IPS-NIHi7 (cell line): ENCODE measurements at regions not wholly inside any gene's neighbourhood (a gene's known extent, or its start where the extent isn't known, plus 50 kb on each side); places are given as distances from the start of the nearest gene placed in this dataset.
"Not testable (repeated sequence)": the region's sequence is repeated elsewhere in the genome, so short reads cannot be mapped to it uniquely, and the experiment has no call there.

Experiments
- DNase-seq: peaks from one replicate; pipeline ENCODE4 v3.0.0; 2012; ENCODE audit warnings: mixed read lengths; ENCODE audit errors: extremely low spot score

DNA sequence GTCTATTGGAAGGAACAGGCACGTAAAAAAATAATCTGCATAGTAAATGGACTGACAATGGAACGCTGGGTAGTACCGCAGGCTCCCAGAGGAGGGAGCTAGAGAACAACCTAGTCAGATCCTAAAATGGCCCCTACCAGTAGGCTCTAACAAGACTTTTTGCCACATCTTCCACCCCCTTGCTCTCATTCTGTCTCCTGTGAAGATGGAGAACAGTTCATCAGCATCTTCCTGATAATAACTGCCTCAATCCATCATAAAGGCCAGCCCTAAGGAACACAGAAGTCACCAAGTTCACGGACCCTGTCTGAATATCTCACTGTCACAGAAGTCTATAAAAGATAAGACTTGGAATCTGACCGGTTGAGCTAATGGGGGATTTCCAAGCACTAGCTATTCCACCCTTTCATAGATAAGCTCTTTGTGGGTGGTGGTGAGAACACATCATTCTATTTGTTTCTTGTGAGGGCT, 133.4 kb downstream of the SLC1A3 start:
- peak; percentile 77 for DNase-seq

GRCh38 chr5:36740259-36740898, 134.0 kb downstream of the SLC1A3 start:
- no peak for DNase-seq

- DNase-seq: no peak
These were observed 134.7 kb downstream of the SLC1A3 start for GRCh38 chr5:36741128-36741527.

- DNase-seq: peak; percentile 90
These were observed 132.4 kb upstream of the NIPBL start for GRCh38 chr5:36743891-36744772.

DNA sequence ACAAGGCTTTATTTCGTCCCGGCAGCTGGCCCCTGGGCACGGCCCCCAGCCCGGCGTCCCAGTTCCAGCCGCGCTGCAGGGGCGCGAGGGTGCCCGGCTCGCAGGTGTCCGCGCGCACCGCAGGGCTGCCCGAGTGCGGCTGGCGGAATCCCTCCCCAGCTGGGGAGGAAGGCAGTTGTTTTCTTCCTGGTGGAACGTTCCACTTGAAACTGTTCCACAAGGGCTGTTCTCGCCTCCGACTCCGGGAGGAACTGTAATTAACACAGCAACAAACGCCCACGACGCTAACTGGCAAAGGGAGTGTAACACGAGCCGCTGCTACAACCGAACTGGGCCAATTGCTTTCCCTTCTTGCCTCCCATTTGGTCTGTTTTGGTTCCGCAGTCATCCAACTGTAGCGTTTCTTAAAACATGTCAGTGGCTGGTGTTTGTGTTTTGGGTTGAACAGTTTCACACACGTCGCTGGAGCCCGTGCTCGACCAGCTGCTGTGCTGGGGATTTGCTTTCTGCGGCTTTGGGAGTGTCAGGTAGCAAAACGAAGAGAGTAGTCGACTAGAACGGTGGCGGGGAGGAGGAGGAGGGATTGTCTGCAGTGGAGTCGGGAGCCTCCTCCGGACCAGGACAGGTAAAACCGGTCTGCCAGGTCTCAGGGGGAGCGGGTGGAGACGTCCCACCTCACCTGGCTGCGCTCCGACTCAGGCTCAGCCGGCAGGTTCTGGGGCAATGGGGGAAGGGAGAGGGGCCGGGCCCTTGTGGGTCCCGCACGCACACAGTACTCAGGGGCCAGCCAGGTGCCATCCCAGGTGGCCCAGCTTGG, 131.6 kb upstream of the NIPBL start:
- peak; percentile 93 for DNase-seq

GRCh38 chr5:36747794-36748193, 128.8 kb upstream of the NIPBL start:
- DNase-seq: not testable (repeated sequence)

GRCh38 chr5:36751886-36752285, 124.7 kb upstream of the NIPBL start:
- peak; percentile 58 for DNase-seq

- no peak for DNase-seq
These were observed 121.2 kb upstream of the NIPBL start for GRCh38 chr5:36755342-36755741.

GRCh38 chr5:36755920-36756488, 120.6 kb upstream of the NIPBL start:
- no peak for DNase-seq

GRCh38 chr5:36756848-36757247, 119.7 kb upstream of the NIPBL start:
- no peak for DNase-seq

DNA sequence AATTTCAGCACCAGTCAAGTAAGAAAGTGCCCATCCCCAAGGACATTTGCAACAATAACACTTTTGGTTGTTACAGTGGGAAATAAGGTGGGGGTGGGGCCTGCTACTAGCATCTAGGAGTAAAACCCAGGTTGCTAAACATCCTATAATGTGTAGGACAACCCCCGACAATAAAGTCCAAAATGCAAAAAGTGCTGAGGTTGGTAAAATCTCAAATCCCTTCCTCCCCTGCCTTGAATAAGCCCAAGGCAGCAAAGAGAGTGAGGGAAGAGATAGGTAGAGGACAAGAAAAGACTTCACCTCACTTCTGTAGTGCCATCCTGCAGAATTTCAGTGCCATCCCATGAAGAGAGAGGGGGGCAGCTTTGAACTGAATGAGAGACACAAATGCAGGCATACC, 117.5 kb upstream of the NIPBL start:
- no peak for DNase-seq

DNA sequence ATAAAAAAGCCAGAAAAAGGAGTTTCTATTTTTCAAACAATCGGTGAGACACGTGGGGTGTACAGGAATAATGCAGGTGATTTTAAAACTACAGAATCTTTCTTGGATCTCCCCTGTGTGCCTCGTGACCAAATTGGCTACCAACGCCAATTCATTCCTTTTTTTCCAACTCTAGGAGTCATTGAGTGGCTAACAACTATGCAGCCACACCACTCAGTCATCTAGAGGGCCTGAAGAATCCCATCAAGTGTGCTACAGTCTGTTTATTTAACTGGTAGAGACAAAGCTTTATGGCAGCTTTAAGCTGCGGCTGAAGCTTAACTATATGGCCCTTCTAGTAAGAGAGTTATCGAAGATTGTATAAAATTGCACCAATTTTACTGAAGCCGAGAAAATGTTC, 113.1 kb upstream of the NIPBL start:
- no peak for DNase-seq

GRCh38 chr5:36765876-36766275, 110.7 kb upstream of the NIPBL start:
- DNase-seq: no peak

DNA sequence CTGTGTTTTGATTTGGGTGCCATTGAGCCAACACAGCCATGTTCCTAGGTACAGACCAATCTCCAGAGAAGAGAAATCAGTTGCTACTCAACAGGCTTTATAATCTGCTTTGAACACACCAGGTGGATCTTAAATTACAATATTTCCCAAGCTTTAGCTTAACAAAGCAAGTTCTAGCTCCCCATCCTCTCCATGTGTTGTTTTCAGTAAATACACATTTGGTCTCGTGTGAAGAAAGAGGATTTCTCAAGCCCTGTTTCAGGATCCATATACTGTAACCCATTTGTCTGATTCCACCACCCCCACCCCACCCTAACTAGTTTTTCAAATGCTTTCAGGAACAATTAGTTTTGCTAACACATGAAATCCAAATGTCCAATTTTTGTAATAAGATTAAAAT, 109.6 kb upstream of the NIPBL start:
- DNase-seq: no peak

DNA sequence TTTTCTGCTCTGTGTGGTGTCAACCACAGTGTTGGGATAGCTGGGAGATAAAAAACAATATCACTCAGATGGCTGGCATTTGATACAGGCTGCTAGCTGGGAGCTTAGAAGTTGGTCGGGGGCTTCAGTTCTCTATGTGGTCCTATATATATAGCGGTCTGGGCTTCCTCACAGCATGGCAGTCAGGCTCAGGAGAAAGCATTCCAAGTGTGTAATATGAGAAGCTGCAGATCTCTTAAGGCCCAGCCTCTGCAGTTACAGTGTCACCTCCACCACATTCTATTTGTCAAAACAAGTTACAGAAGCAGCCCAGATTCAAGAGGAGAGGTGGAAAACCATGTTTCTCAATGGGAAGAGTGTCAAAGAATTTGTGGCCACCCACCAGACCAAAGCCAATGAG, 108.1 kb upstream of the NIPBL start:
- no peak for DNase-seq

DNA sequence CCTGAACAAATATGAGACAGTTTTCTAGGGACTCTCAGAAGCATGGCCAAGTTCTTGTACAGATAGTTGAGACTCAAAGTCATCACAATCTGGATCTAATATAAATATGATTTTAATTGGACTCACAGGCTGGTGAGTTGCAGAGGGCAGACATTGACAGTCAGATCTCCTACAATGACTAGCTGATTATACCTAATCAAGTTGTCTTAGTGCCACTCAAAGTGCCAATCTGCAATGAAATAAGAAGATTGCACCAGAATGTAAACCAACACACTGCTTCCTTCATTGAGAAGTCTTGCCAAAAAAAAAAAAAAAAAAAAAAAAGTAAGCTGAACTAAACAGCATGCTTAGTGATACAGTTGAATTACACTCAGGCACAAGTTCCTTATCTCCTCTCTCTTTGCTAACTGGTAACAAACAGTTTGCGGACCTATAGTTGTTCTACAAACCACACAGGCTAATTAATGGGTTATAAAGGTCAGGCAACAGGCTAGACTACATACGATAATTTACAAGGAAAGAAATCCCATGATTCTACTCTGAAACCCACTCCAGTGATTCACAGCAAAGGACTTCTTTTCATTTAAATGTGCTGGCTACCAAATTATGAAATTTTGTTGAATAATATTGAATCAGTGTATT, 107.3 kb upstream of the NIPBL start:
- no peak for DNase-seq

DNA sequence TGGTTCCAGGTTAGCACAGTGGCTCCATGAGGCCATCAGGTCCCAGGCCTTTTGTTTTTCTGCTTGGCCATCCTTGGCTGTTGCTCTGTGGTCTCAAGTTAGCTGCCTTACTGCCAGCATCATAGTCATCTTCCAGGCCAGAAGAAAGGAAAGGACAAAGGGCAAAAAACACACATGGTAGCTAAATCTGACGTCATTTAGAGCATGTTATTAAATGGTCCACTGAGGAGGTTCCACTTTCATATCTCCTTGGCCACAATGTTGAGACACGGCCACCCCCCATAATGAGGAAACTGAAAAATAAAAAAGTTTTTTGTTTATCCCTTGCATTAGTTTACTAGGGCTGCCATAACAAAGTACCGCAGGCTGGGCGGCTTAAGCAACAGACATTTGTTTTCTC, 106.4 kb upstream of the NIPBL start:
- DNase-seq: no peak

DNA sequence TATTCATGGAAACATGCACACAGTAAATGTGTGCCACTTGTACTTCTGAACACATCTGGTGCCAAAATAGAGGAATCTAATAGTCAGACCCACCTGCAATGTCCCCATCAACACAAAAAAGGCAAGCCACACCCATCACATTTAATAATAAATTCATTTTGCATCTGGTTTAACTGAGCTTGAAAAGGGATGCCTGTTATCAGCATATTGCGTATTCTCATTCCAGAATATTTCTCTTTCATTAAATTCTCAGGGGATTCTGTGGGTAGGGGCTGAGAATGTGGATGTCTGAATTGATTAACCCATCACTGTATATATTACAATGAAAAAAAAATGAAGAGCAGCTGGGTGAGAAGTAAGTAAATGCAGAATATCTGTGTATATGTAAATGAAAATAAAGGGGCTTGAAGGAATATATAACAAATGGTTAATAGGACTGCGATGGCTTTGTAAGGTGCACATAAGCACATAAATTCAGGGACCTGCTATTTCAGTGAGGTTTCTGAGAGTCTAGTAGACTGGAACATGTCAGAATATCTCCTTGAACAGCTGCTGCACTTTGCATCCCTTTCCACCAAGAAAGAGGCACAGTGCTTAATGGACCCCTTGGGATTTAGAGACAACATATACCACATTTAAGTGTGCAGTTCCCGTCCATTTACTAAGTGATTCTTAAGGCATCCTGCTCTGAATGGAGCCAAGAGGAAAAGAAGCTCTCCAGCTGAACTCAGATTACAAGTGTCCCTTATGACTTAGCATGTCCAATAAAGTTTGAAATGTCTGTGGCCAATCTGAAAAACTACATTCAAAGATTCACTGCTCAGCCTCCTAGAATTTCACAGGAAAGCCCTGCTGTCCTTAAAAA, 104.1 kb upstream of the NIPBL start:
- no peak for DNase-seq

DNA sequence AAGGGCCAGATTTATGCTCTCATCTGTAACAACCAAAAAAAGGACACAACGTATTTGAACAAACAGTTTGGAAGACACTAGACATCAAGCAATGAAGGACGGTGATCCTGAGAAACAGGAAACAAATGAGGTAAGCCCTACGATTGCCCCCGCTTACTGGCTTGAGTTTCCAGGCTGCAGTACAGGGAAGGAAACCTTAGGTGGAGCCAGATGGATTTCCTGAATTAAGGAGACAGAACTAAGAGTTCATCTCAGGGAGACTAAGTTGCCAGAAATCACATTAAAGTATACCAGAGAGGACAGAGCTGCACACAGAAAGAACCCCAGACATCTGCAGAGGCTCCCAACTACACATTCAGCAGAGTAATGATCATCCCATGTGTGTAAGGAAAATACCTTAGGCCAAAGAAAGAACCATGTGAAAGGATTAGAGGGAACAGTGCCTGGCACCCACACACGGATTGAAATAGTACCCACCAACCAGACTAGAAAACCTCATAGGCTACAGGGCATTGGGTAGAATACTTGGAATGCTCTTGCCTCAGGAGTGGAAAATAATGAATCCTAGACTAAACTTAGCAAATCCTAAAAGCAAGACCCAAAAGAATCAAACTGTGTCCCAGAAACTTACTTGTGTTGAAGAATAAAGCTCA, 99.3 kb upstream of the NIPBL start:
- DNase-seq: peak; percentile 81

DNA sequence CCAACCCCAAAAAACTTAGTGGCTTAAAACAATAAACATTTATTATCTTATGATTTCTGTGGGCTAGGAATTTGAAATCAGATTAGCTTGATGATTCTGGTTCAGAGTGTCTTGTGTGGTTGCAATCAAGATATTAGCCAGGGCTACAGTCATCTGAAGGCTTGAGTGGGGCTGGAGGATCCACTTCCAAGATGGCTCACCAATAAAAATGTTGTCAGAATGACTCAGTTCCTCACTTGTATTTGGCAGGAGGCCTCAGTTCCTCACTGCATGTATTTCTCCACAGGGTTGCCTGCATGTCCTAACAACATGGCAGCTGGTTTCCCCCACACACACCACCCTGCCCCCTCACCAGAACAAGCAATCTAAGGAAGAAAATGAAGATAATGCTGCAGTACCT, 98.2 kb upstream of the NIPBL start:
- DNase-seq: no peak
